Neural cell (in vitro differentiated cells): ENCODE measurements at regions not wholly inside any gene's neighbourhood (a gene's known extent, or its start where the extent isn't known, plus 50 kb on each side); places are given as distances from the start of the nearest gene placed in this dataset.

Source experiments
- H2AFZ ChIP-seq: fragments of 200-600, 300-800 bp; sonication (generic), shearing (Covaris generic); 2 replicates; pipeline ENCODE4 v1.6.0; 2014; ENCODE audit warnings: low read depth, mild to moderate bottlenecking, antibody characterized with exemption, low read length, moderate library complexity
- H3F3A ChIP-seq: fragments of 200-600 bp; shearing (Covaris generic); 2 replicates; pipeline ENCODE4 v1.6.1; 2016; ENCODE audit warnings: mild to moderate bottlenecking, moderate library complexity, mixed read lengths, antibody characterized with exemption, low read length; ENCODE audit not compliant: insufficient read depth, poor library complexity, severe bottlenecking
- H3K27ac ChIP-seq: fragments of 200-600, 300-800 bp; sonication (generic), shearing (Covaris generic); 2 replicates; pipeline ENCODE4 v1.5.1; 2014; ENCODE audit warnings: mild to moderate bottlenecking, low read length, moderate library complexity
- H3K27me3 ChIP-seq: fragments of 300-800, 200-600 bp; sonication (generic), shearing (Covaris generic); 2 replicates; pipeline ENCODE4 v1.6.0; 2014; ENCODE audit warnings: mild to moderate bottlenecking, low read depth, low read length, moderate library complexity; ENCODE audit not compliant: insufficient read depth
- H3K36me3 ChIP-seq: fragments of 300-800, 200-600 bp; sonication (generic), shearing (Covaris generic); 2 replicates; pipeline ENCODE4 v1.5.1; 2014; ENCODE audit warnings: mild to moderate bottlenecking, antibody characterized with exemption, low read length, moderate library complexity; ENCODE audit not compliant: insufficient read depth
- H3K4me2 ChIP-seq: fragments of 300-800, 200-600 bp; sonication (generic), shearing (Covaris generic); 2 replicates; pipeline ENCODE4 v1.6.0; 2014; ENCODE audit warnings: mild to moderate bottlenecking, low read length
- H3K4me3 ChIP-seq: fragments of 300-800, 200-600 bp; sonication (generic), shearing (Covaris generic); 2 replicates; pipeline ENCODE4 v1.5.1; 2014; ENCODE audit warnings: mild to moderate bottlenecking, low read length, moderate library complexity
- H3K79me2 ChIP-seq: fragments of 200-600 bp; shearing (Covaris generic); replicated peaks from 2 replicates; pipeline ENCODE4 v1.6.0; 2014; ENCODE audit warnings: mild to moderate bottlenecking, low read length, moderate library complexity; ENCODE audit not compliant: insufficient read depth
- H3K9ac ChIP-seq: fragments of 300-800, 200-600 bp; sonication (generic), shearing (Covaris generic); 2 replicates; pipeline ENCODE4 v1.6.1; 2016; ENCODE audit warnings: mild to moderate bottlenecking, low read length, mixed read lengths
- H3K9me2 ChIP-seq: fragments of 200-600 bp; shearing (Covaris generic); 2 replicates; pipeline ENCODE4 v1.6.1; 2016; ENCODE audit warnings: mild to moderate bottlenecking, low read length, mixed read lengths; ENCODE audit not compliant: insufficient read depth
- H3K9me3 ChIP-seq: fragments of 200-600, 300-800 bp; sonication (generic), shearing (Covaris generic); 2 replicates; pipeline ENCODE4 v1.6.1; 2016; ENCODE audit warnings: mild to moderate bottlenecking, mixed run types, low read length, moderate library complexity, mixed read lengths
- H4K20me1 ChIP-seq: fragments of 200-600 bp; shearing (Covaris generic); 2 replicates; pipeline ENCODE4 v1.6.1; 2016; ENCODE audit warnings: mild to moderate bottlenecking, mixed run types; ENCODE audit not compliant: insufficient read depth
- EP300 ChIP-seq: fragments of 450-650 bp; conservative IDR thresholded peaks from 2 replicates; pipeline ENCODE4 v1.6.1; 2014; ENCODE audit warnings: antibody characterized with exemption, mild to moderate bottlenecking, moderate library complexity; ENCODE audit not compliant: poor library complexity, severe bottlenecking
- EZH2 ChIP-seq: fragments of 200-600, 300-800 bp; shearing (Covaris generic), sonication (generic); IDR thresholded peaks from 2 replicates; pipeline ENCODE4 v1.6.1; 2014; ENCODE audit warnings: antibody characterized with exemption, low read length, borderline replicate concordance, mild to moderate bottlenecking; ENCODE audit not compliant: insufficient read depth, poor library complexity, severe bottlenecking
- MXI1 ChIP-seq: fragments of 450-650 bp; conservative IDR thresholded peaks from 2 replicates; pipeline ENCODE4 v1.6.1; 2014; ENCODE audit warnings: antibody characterized with exemption, mild to moderate bottlenecking; ENCODE audit not compliant: poor library complexity, severe bottlenecking
- POLR2AphosphoS5 ChIP-seq: IDR thresholded peaks from 2 replicates; pipeline ENCODE4 v1.6.1; 2012
- RAD21 ChIP-seq: fragments of 450-650 bp; conservative IDR thresholded peaks from 2 replicates; pipeline ENCODE4 v1.6.1; 2014; ENCODE audit warnings: antibody characterized with exemption, mild to moderate bottlenecking, moderate library complexity
- SMC3 ChIP-seq: fragments of 450-650 bp; conservative IDR thresholded peaks from 2 replicates; pipeline ENCODE4 v1.6.1; 2014; ENCODE audit warnings: antibody characterized with exemption, mild to moderate bottlenecking, moderate library complexity; ENCODE audit not compliant: poor library complexity
- TAF1 ChIP-seq: IDR thresholded peaks from 2 replicates; pipeline ENCODE4 v1.6.1; 2012; ENCODE audit warnings: low read depth
- TF ChIP-seq, protein P1 (sequence below): IDR thresholded peaks from 2 replicates; pipeline ENCODE4 v1.6.1; 2012; ENCODE audit warnings: borderline replicate concordance
- TF ChIP-seq, protein P2 (sequence below): fragments of 450-650 bp; IDR thresholded peaks from 2 replicates; pipeline ENCODE4 v1.5.1; 2014; ENCODE audit warnings: antibody characterized with exemption, mild to moderate bottlenecking, moderate library complexity; ENCODE audit not compliant: poor library complexity, severe bottlenecking

DNA sequence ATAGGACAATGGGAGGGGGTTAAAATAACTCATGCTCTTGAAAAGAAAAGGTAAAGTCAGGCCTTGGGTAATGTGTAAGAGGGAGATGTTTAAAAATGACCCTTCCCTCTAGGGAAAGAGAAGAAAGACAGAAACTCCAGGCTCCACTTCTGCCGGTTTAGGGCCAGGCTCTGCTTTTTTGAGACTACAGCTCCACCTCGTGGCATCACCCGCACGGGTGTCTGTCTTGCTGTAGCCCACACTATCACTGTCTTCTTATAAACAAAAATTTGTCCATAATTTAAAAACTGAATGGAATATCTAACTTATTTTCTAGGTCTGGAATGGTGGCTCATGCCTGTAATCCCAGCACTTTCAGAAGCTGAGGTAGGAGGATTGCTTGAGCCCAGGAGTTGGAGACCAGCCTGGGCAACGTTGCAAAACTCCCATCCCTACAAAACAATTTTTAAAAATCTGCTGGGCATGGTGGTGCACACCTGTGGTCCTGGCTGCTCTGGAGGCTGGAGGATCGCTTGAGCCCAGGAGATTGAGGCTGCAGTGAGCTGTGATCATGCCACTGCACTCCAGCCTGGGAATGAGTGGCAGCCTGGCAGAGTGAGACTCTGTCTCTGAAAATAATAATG is 65.1 kb upstream of the GTF3A start:
- Histone ChIP-seq H3K27me3 (peaks cover 7% of the 10 kb centered on the region), H3K9ac (no peak overlapping the region), H3K9me2 (no peaks in the 10 kb centered on the region), H3K36me3 (no peaks in the 10 kb centered on the region), H3K79me2 (no peaks in the 10 kb centered on the region), H3F3A (no peaks in the 10 kb centered on the region), H3K4me2 (no peak overlapping the region), H3K4me3 (no peak overlapping the region), H2AFZ (no peak overlapping the region), H4K20me1 (no peaks in the 10 kb centered on the region), H3K9me3 (no peaks in the 10 kb centered on the region), H3K27ac (no peak overlapping the region)
- TF ChIP-seq POLR2AphosphoS5 (no peak), EZH2 (no peak), SMC3 (peak; percentile 99), MXI1 (no peak), RAD21 (peak; percentile 94)
- TF ChIP-seq, protein P1, sequence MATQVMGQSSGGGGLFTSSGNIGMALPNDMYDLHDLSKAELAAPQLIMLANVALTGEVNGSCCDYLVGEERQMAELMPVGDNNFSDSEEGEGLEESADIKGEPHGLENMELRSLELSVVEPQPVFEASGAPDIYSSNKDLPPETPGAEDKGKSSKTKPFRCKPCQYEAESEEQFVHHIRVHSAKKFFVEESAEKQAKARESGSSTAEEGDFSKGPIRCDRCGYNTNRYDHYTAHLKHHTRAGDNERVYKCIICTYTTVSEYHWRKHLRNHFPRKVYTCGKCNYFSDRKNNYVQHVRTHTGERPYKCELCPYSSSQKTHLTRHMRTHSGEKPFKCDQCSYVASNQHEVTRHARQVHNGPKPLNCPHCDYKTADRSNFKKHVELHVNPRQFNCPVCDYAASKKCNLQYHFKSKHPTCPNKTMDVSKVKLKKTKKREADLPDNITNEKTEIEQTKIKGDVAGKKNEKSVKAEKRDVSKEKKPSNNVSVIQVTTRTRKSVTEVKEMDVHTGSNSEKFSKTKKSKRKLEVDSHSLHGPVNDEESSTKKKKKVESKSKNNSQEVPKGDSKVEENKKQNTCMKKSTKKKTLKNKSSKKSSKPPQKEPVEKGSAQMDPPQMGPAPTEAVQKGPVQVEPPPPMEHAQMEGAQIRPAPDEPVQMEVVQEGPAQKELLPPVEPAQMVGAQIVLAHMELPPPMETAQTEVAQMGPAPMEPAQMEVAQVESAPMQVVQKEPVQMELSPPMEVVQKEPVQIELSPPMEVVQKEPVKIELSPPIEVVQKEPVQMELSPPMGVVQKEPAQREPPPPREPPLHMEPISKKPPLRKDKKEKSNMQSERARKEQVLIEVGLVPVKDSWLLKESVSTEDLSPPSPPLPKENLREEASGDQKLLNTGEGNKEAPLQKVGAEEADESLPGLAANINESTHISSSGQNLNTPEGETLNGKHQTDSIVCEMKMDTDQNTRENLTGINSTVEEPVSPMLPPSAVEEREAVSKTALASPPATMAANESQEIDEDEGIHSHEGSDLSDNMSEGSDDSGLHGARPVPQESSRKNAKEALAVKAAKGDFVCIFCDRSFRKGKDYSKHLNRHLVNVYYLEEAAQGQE = no peak
- TF ChIP-seq, protein P2, sequence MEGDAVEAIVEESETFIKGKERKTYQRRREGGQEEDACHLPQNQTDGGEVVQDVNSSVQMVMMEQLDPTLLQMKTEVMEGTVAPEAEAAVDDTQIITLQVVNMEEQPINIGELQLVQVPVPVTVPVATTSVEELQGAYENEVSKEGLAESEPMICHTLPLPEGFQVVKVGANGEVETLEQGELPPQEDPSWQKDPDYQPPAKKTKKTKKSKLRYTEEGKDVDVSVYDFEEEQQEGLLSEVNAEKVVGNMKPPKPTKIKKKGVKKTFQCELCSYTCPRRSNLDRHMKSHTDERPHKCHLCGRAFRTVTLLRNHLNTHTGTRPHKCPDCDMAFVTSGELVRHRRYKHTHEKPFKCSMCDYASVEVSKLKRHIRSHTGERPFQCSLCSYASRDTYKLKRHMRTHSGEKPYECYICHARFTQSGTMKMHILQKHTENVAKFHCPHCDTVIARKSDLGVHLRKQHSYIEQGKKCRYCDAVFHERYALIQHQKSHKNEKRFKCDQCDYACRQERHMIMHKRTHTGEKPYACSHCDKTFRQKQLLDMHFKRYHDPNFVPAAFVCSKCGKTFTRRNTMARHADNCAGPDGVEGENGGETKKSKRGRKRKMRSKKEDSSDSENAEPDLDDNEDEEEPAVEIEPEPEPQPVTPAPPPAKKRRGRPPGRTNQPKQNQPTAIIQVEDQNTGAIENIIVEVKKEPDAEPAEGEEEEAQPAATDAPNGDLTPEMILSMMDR = peak; percentile 89

DNA sequence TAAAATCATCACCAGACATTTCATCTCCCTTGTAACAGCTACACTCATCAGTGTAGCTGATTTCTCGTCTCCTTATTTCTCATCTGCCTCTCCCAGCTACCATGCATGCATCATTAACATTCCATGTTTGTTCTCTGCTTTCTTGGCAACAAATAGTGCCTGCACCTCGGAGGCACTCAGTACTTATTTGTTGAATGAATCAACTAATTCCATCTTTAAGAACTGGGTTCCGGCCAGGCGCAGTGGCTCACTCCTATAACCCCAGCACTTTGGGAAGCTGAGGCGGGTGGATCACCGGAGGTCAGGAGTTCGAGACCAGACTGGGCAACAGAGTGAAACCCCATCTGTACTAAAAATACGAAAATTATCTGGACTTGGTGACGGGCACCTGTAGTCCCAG is 63.9 kb upstream of the GTF3A start:
- Histone ChIP-seq H2AFZ (no peak overlapping the region), H3K4me3 (no peak overlapping the region), H3K9ac (no peak overlapping the region), H3K79me2 (no peaks in the 10 kb centered on the region), H3K27me3 (peaks cover 7% of the 10 kb centered on the region), H3K9me2 (no peaks in the 10 kb centered on the region), H3F3A (no peaks in the 10 kb centered on the region), H3K9me3 (no peaks in the 10 kb centered on the region), H3K27ac (no peak overlapping the region), H4K20me1 (no peaks in the 10 kb centered on the region), H3K4me2 (no peak overlapping the region), H3K36me3 (no peaks in the 10 kb centered on the region)
- TF ChIP-seq, protein P2 = no peak
- no peak for TF ChIP-seq EP300
- TF ChIP-seq POLR2AphosphoS5 = no peak
- TF ChIP-seq, protein P1 = no peak
- no peak for TF ChIP-seq SMC3
- no peak for TF ChIP-seq EZH2
- TF ChIP-seq MXI1 = no peak
- TF ChIP-seq RAD21 = no peak
- TF ChIP-seq TAF1 = no peak
